Hematopoietic multipotent progenitor cell (in vitro differentiated cells): ENCODE measurements at regions not wholly inside any gene's neighbourhood (a gene's known extent, or its start where the extent isn't known, plus 50 kb on each side); places are given as distances from the start of the nearest gene placed in this dataset.
A peak's percentile ranks its signal among the peaks of the same experiment; 100 is the strongest.
"Not testable (repeated sequence)": the region's sequence is repeated elsewhere in the genome, so short reads cannot be mapped to it uniquely, and the experiment has no call there.

Source experiments
- DNase-seq, 3 donors: peaks; one replicate each; pipeline ENCODE4 v3.0.0-alpha.2; 2011 to 2015; ENCODE audit warnings: low read depth in 2 of 3, low spot score in 2 of 3

DNA sequence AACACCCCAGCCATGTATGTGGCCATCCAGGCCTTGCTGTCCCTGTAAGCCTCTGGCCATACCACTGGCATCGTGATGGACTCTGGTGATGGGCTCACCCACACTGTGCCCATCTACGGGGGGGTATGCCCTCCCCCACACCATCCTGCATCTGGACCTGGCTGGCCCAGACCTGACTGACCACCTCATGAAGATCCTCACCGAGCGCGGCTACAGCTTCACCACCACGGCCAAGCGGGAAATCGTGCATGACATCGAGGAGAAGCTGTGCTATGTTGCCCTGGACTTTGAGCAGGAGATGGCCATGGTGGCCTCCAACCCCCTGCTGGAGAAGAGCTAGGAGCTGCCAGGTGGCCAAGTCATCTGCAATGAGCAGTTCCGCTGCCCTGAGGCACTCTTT is 80.4 kb upstream of the ZCCHC2 start:
- no peak for DNase-seq

DNA sequence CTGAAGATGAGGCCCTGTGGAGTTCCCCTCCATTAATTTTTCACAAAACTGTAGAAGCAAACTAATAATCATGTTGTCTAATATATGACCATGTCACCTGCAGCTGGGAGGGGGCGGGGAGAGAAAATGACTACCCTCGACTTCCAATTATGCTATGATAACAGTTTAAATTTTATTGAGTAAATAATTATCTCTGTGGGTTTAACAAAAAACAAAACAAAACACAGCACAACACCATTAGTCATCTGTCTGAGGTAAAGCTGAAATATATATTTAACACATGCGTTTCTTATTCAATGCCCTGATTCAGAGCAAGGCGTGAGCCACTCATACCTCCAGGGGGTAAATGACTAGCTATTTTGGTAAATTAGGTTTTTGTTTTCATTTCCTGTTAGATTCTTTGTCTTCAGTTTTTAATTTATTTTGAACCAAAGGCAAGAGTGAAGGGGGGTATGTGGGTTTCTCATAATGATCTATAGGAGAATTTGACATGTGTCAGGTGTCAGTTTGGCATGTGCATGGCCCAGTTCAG is 77.4 kb upstream of the ZCCHC2 start:
- DNase-seq = no peak

DNA sequence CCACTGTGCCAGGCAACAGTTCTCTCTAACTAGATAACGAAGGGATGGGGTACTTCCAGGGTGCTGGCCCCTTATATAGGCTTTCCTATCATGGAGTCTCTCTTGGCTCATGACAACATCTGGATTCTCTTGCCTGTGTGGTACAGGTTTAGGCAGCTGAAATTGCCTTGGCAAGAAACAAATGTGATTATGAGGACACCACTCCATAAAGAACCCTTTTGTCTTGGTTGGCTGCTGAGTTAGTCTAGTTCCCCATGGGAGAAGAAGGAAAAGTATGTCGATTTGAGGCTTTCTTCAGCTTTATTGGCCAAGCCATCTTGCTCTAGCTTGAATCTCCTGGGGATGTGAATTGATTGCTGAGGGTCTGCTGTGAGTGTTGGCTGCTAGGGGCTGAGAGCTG is 76.3 kb upstream of the ZCCHC2 start:
- DNase-seq = no peak

DNA sequence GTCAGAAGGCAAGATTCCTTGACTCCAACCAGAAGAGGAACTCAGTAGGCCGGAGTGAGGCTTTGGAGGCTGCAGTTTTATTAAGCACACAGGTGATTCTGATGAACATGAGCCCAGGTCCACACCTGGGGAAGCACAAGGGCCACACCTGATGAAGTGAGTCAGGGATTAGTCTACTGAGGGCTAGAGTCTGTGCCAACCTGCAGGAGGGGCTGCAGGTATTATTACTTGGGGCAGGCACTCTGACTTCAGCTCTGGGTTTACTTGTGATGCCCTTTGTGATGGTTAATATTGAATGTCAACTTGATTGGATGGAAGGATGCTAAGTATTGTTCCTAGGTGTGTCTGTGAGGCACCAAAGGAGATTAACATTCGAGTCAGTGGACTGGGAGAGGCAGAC is 75.2 kb upstream of the ZCCHC2 start:
- DNase-seq = no peak

DNA sequence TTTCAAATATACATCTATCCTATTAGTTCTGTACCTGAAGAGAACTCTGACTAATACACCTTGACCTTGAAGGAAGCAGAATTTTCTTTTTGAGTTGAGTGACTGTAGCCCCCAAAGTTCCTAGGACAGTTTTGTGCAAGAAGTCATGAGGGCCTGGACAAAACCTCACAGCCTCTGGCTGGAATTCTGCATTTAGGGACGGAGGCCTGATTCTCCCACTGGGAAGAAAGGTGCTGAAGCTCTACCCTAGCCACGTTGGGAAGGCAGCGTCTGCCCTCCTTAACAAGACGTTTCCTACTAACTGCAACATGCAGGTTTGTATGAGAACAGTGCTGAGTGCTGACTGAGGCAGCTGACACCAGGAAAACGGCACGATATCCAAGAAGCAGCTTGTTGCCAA is 74.4 kb upstream of the ZCCHC2 start:
- DNase-seq = no peak

DNA sequence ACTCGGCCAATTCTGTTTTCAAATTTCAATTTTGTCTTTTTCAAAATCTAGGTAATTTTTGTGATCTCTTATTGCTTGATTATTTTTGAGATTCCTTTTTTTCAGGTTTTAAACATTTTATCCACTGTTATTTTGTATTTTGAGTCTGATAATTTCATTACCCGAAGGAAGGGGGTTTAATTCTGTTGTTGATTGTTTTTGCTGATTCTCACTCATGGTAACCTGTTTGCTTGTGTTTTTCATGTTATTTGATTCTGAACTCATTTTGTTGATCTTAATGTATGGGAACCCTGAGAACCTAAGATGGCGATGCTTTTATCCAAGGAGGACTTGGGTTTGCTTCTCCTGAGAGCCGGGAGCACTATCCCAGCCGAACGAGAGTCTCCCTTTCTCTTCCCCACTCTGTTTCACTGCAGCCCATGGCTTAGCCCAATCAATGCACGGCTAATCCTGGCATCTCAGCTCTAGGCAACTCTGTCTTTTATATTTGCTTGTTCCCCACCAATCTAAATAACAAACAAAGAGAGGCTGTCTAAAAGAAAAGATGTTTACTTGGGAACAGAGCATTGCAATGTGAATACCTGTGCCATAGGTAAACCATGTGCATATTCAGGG is 73.2 kb upstream of the ZCCHC2 start:
- no peak for DNase-seq

DNA sequence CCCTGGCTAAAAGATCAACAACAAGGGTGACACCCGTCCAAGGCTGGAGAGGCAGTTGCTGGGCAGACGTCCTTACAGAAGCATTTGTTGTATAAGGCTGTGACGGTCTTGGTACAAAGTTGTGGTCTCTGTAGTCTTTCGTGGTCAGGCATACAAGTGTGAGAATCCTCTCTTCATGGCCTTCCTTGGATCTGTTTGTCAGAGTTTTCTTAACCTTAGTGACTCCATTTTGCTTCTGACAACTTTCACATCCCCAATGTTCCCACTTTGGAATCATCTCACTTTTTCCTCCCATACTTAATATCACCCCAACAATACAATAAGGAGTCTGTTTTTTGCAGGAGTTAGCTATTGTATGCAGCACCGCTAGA is 72.7 kb upstream of the ZCCHC2 start:
- DNase-seq = no peak

DNA sequence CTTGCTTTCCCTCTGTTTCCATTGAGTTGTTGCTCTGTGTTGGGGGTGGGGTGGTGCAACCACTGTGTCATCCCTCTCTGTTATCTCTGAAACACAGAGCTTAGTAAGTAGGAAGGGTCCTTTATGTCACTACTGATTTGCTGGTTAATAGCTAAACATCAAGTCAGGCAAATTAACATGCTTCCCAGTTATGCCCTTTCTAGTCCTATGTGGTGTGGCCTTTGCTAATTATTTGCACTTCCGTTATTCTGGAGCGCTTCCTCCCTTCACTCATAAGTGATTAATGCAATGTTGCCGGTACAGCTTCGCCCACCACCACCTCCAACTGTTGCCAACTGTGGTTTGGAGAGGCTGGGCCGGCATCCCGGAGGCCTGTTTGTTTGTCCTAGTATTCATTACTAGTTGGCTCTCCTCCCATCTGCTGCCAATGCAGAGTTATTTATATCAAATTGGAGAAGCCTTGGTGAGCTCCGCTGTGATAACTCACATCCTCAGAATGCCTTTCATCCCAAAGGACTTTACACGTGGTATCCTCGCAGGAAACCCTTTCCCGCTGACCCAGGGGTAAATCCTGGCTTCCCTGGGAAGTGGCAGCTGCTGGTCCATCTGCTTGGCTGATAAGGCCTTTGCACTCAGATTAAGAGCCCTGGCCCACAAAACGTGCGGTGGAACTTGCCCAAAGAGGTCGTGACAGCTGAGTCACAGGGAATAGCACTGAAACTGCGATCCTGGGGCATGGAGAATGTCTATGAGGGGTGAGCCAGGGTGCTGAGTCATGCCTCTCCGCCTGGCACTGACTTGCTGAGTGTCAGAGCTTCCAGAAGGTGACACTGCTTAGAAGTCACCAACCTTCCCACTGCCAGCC is 72.0 kb upstream of the ZCCHC2 start:
- DNase-seq = peak in 2 of 3 donors; percentile 84 to 88

DNA sequence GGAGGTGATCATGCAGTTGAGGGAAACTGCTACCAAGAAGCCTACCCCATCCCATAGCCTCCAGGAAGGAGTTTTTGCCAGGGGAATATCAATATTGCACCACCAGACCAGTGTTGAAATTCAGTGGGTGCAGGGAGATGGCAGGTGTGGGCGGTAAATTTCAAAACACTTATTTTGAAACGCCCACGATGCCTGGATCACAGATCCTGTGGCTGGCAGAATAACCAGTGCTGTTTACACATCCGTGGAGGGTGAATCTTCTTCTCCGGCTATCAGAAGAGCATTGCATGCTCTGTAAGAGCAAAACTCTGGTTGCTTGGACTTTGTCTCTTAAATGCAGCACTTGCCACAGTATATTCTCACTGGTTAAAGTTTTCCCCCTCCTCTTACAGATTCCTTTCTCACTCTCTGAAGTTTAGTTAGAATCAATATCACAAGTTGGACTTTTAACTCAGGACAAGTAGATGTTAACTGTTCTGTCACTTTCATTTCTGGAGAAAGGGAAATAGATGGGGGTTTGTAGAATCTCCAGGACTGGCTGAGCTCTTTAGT is 70.5 kb upstream of the ZCCHC2 start:
- DNase-seq = no peak

DNA sequence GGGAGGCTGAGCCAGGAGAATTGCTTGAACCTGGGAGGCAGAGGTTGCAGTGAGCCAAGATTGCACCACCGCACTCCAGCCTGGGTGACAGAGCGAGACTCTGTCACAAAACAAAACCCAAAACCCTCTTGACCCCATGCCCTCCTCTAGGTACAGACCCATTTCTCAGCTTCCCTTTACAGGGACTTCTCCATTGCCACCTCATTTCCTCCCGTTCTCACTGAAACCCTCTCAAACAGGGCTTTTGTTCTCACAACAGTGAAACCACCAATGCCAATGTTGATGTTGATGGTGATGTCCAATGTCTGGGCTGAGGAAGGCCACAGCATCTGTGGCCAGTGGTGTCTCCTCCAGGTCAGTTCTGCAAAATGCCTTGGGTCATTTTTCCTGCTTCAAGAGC is 69.0 kb upstream of the ZCCHC2 start:
- no peak for DNase-seq

DNA sequence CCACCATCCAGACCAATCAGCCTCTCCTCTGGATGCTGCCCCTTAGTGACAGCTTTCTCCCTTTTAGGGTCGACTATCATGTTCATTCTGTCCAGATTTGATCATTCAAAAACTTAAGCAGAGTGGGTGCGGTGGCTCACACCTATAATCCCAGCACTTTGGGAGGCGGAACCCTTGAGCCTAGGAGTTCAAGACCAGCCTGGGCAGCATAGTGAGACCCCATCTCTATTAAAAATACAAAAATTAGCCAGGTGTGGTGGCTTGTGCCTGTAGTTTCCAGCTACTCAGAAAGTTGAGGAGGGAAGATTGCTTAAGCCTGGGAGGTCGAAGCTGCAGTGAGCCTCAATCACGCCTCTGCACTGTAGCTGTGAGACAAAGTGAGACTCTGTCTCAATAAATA is 68.3 kb upstream of the ZCCHC2 start:
- no peak for DNase-seq

DNA sequence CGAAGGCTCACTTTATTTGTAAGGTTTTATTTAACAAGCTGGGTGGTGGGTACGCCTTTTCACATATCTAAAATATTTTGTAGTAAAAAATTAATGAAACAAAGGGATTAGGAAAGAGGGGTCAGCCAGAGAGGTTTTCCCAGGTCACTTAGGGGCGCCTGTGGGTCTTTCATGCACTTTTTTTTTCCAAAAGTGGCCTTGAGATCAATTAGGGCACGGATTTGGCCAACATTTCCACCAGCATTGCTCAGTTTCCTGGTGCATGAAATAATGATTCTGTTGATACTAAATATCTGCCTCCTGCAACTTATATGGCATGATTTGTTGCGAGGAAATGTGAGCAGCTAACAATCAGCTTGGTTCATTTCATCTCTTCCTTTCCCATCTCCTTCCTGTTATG is 67.6 kb upstream of the ZCCHC2 start:
- DNase-seq = no peak

DNA sequence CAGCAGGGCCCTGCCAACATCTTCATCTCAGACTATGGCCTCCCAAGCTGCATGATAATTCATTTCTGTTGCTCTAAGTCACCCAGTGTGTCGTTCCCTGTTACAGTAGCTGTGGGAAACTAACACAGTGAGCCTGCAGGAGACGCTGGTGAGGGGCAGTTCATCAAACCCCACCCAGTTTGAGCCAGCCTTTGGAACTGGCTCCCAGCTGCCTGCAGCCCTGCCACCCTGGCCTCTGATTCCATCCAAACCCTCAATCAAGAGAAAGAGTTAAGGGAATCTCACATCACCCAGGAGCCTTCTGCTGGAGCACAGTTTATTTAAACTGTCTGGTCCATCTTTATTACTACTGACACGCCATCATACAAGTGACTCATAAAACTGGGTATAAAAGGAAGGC is 64.9 kb upstream of the ZCCHC2 start:
- no peak for DNase-seq

DNA sequence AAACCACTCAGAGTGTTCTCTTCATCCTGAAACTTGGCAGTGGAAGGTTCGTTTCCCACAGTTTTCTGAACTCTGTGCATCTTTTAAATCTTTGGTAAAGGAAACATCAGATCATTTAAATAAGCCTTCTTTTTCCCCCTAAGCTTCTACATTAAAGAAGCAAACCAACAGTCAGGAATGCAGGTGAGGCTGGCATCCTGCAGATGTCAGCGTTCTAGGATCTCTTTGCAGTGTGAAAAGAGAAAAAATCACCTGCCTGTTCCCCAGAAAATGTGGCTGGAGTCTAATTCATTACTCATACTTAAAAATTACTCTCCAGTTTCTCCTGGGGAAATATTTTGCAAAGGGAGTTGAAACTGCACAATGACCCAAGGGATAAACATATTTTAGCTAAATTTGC is 64.5 kb upstream of the ZCCHC2 start:
- no peak for DNase-seq

DNA sequence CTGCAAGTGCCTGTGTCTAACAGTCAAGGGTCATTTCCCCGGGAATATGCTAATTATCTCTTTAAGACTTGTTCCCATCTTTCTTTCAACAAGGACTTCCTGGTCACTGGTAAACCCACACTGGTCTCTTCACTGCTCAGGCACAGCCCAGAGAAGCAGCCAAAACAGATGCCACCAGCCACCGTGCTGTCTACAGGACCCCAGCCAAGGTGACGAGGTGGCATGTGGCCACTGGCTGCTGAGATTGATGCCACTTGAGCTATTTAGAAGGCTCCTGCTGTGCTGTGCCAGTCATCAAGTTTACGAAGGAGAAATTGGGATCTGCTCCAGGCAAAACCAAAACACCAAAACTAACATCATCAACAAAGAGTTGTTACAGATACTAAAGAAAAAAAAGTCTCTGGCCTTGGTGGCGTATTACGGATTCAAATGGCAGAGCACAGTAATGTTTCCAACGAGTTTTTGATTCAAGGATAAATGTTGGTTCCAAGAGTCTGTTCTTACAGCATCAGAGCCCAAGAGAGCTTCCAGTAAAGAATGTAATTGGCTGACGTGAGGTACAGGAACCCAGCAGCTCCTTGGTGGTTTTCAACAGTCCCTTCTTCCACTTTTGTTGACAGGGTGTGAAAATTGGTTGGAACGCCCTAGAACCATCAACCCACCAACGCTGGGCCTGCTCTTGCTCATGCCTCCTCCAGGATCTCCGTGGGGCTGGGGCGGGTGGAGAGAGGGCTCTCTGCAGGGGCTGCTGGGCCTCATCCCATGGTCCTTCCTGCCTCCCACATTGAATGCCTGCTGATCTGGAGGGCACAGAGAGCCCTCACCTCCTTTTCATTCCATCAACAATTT is 63.7 kb upstream of the ZCCHC2 start:
- no peak for DNase-seq

DNA sequence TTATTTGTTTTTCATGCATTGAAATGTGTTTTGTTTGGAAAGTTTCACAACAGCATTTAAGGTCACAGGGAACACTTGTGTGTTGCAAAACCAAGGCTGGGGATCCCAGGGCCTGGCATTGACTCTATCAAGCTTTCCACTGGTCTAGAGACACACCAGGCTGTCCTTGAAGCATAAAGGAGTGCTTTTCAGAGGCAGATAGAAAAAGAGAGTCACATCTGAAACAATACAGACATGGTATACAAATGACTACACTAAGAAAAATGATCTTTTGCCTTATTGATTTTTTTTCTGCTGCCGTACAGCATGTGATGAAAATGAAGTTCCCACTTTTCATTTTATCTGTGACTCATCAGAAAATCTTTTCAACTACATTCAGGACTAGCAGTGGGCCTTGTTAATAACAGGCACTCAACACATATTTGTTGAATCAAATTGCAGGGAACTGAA is 61.9 kb upstream of the ZCCHC2 start:
- no peak for DNase-seq

DNA sequence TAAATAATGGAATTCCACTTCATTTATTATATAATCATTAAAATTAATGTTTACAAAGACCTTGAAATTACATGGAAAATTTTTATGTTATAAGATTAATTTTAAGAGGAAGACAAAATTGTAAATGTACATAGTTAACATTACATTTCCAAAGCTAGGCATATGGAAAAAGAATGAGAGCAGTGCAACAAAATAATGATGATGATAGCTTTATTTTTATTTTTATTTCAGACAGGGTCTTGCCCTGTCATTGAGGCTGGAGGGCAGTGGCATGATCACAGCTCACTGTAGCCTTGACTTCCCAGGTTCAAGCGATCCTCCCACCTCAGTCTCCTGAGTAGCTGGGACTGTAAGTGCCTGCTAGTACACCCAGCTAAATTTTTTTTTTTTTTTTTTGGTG is 61.2 kb upstream of the ZCCHC2 start:
- no peak for DNase-seq

DNA sequence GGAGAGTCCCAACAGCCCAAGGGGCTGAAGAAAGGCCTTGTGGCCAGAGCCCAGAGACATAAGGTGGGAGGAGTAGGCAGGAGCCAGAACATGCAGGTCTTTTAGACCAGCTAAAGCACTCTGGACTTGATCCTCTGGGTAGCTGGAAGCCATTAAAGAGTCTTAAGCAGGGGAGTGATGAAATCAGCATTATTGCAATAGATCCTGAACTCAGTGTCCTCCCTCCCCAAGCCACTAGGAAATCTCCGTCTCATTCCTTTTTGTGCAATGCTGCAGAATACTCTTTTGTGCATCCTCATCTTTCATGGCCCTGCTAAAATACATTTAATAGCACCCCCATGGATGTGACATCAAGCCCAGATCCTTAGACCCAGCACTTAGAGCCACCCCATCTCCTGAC is 58.6 kb upstream of the ZCCHC2 start:
- no peak for DNase-seq

DNA sequence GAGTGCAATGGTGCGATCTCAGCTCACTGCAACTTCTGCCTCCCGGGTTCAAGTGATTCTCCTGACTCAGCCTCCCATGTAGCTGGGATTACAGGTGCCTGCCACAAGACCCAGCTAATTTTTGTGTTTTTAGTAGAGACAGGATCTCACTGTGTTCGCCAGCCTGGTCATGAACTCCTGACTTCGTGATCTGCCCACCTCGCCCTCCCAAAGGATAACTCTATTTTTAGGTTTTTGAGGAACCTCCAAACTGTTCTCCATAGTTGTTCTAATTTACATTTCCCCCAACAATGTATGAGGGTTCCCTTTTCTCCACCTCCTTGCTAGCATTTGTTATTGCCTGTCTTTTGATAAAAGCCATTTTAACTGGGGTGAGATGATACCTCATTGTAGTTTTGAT is 53.7 kb upstream of the ZCCHC2 start:
- DNase-seq = not testable (repeated sequence)
